K562 (cell line): ENCODE measurements at regions not wholly inside any gene's neighbourhood (a gene's known extent, or its start where the extent isn't known, plus 50 kb on each side); places are given as distances from the start of the nearest gene placed in this dataset.

ENCODE experiments used
- ARNT ChIP-seq, 2 experiments: fragments of 450-650 bp; IDR thresholded peaks; 2 replicates each; pipeline ENCODE4 v1.6.1; 2016; ENCODE audit warnings: mild to moderate bottlenecking in 1 of 2
- BCLAF1 ChIP-seq, 2 experiments: fragments of 450-650 bp in 1 of 2; IDR thresholded peaks; 2 replicates each; pipeline ENCODE4 v1.6.1; 2011 to 2017; ENCODE audit warnings: low read depth in 2 of 2, antibody characterized with exemption in 1 of 2, borderline replicate concordance in 1 of 2, low read length in 1 of 2, mild to moderate bottlenecking in 1 of 2, mixed read lengths in 1 of 2; ENCODE audit not compliant: control insufficient read depth in 1 of 2
- CHD1 ChIP-seq: fragments of 200-600 bp; sonication (generic); IDR thresholded peaks from one replicate; pipeline ENCODE4 v1.6.1; 2012; ENCODE audit warnings: mild to moderate bottlenecking, moderate library complexity, low read length, inconsistent platforms
- PPARD ChIP-seq: fragments of 250-450 bp; sonication (Bioruptor Pico); IDR thresholded peaks from 2 replicates; pipeline ENCODE4 v1.8.0; 2022; ENCODE audit warnings: inconsistent platforms, mild to moderate bottlenecking, moderate library complexity
- SREBF1 ChIP-seq: fragments of 150-350 bp; IDR thresholded peaks from 2 replicates; pipeline ENCODE4 v1.6.1; 2014; ENCODE audit warnings: antibody characterized with exemption, low read depth, low read length, borderline replicate concordance
- TCF7 ChIP-seq: sonication (generic); IDR thresholded peaks from 2 replicates; pipeline ENCODE4 v1.6.1; 2016; ENCODE audit warnings: antibody characterized with exemption, borderline replicate concordance
- ZBTB34 ChIP-seq: fragments of 250-450 bp; sonication (Bioruptor Pico); IDR thresholded peaks from 2 replicates; pipeline ENCODE4 v1.8.0; 2021; ENCODE audit warnings: mild to moderate bottlenecking, moderate library complexity
- ZNF143 ChIP-seq: sonication (generic); formaldehyde crosslinking; IDR thresholded peaks from 2 replicates; pipeline ENCODE4 v1.9.0; 2022; ENCODE audit warnings: mild to moderate bottlenecking, missing genetic modification reagents
- ZNF311 ChIP-seq: fragments of 250-450 bp; sonication (Bioruptor Pico); IDR thresholded peaks from 2 replicates; pipeline ENCODE4 v1.4.0; 2020; ENCODE audit warnings: mild to moderate bottlenecking, moderate library complexity

- TF ChIP-seq BCLAF1 (IDR thresholded peaks at IDR 0.05; ENCODE audit: borderline replicate concordance in 1 of 2, control insufficient read depth in 1 of 2, low read depth in 2 of 2, low read length in 1 of 2), result no peak
- TF ChIP-seq TCF7, result no peak
- TF ChIP-seq ZNF311, result no peak
- no peak for TF ChIP-seq ARNT (IDR thresholded peaks at IDR 0.05)
- TF ChIP-seq CHD1, result no peak
- no peak for TF ChIP-seq SREBF1
- no peak for TF ChIP-seq PPARD (CRISPR knock-in tag)
- no peak for TF ChIP-seq ZBTB34 (CRISPR knock-in tag)
- no peak for TF ChIP-seq ZNF143 (CRISPR knock-in tag)
Measured at GRCh38 chr20:39462416-39462945, 500.3 kb downstream of the DHX35 start (continued).
